H9 (cell line): ENCODE measurements at regions not wholly inside any gene's neighbourhood (a gene's known extent, or its start where the extent isn't known, plus 50 kb on each side); places are given as distances from the start of the nearest gene placed in this dataset.

Experiments used
- DNase-seq: peaks from one replicate; pipeline ENCODE4 v3.0.0-alpha.2; 2017
- H2AFZ ChIP-seq: one replicate; pipeline ENCODE4 v1.6.1; 2013; ENCODE audit warnings: mild to moderate bottlenecking, low read length, control low read depth, moderate library complexity
- H2AK5ac ChIP-seq: 2 replicates; pipeline ENCODE4 v1.6.1; 2013; ENCODE audit warnings: low read length, control low read depth, mixed read lengths; ENCODE audit not compliant: insufficient read length
- H2BK120ac ChIP-seq: one replicate; pipeline ENCODE4 v1.6.1; 2013; ENCODE audit warnings: low read depth, mild to moderate bottlenecking, low read length, control low read depth, inconsistent platforms; ENCODE audit not compliant: poor library complexity, severe bottlenecking
- H2BK12ac ChIP-seq: 2 replicates; pipeline ENCODE4 v1.6.1; 2013; ENCODE audit warnings: low read length, control low read depth, mixed read lengths, low read depth; ENCODE audit not compliant: insufficient read length
- H2BK15ac ChIP-seq: 2 replicates; pipeline ENCODE4 v1.6.1; 2013; ENCODE audit warnings: low read depth, low read length, control low read depth
- H2BK20ac ChIP-seq: one replicate; pipeline ENCODE4 v1.6.1; 2013; ENCODE audit warnings: low read depth, mild to moderate bottlenecking, low read length, control low read depth, inconsistent platforms; ENCODE audit not compliant: poor library complexity, severe bottlenecking
- H2BK5ac ChIP-seq: 2 replicates; pipeline ENCODE4 v1.6.1; 2013; ENCODE audit warnings: low read length, control low read depth, mixed read lengths; ENCODE audit not compliant: insufficient read length
- H3K14ac ChIP-seq: 2 replicates; pipeline ENCODE4 v1.6.1; 2013; ENCODE audit warnings: low read length, control low read depth; ENCODE audit not compliant: insufficient read depth
- H3K18ac ChIP-seq: 2 replicates; pipeline ENCODE4 v1.6.1; 2013; ENCODE audit warnings: low read depth, mild to moderate bottlenecking, mixed read lengths, low read length, control low read depth; ENCODE audit not compliant: insufficient read length
- H3K23ac ChIP-seq: 2 replicates; pipeline ENCODE4 v1.6.1; 2013; ENCODE audit warnings: low read length, control low read depth, mixed read lengths, low read depth; ENCODE audit not compliant: insufficient read length
- H3K23me2 ChIP-seq: 2 replicates; pipeline ENCODE4 v1.6.1; 2013; ENCODE audit warnings: low read depth, mild to moderate bottlenecking, mixed read lengths, low read length, control low read depth; ENCODE audit not compliant: insufficient read length, poor library complexity, severe bottlenecking
- H3K27ac ChIP-seq: 2 replicates; pipeline ENCODE4 v1.5.1; 2013; ENCODE audit warnings: low read length, control low read depth, mixed read lengths, low read depth; ENCODE audit not compliant: insufficient read length
- H3K27me3 ChIP-seq: 2 replicates; pipeline ENCODE4 v1.6.1; 2013; ENCODE audit warnings: low read length, control low read depth, inconsistent platforms; ENCODE audit not compliant: insufficient read depth
- H3K4ac ChIP-seq: 2 replicates; pipeline ENCODE4 v1.6.1; 2013; ENCODE audit warnings: low read depth, mild to moderate bottlenecking, control low read depth, inconsistent platforms, low read length, moderate library complexity
- H3K4me1 ChIP-seq: 2 replicates; pipeline ENCODE4 v1.6.1; 2013; ENCODE audit warnings: low read length, control low read depth, inconsistent platforms; ENCODE audit not compliant: insufficient read depth
- H3K4me2 ChIP-seq: 2 replicates; pipeline ENCODE4 v1.6.1; 2013; ENCODE audit warnings: low read length, control low read depth, mixed read lengths; ENCODE audit not compliant: insufficient read length, insufficient read depth
- H3K56ac ChIP-seq: 2 replicates; pipeline ENCODE4 v1.6.1; 2013; ENCODE audit warnings: low read depth, mild to moderate bottlenecking, mixed read lengths, low read length, control low read depth; ENCODE audit not compliant: insufficient read length
- H3K79me1 ChIP-seq: 2 replicates; pipeline ENCODE4 v1.6.1; 2013; ENCODE audit warnings: low read depth, mild to moderate bottlenecking, moderate library complexity, low read length, control low read depth, inconsistent platforms; ENCODE audit not compliant: insufficient read depth, poor library complexity, severe bottlenecking
- H3K79me2 ChIP-seq: 2 replicates; pipeline ENCODE4 v1.6.1; 2013; ENCODE audit warnings: low read length, control low read depth, inconsistent platforms; ENCODE audit not compliant: insufficient read depth
- H3K9ac ChIP-seq: 2 replicates; pipeline ENCODE4 v1.6.1; 2013; ENCODE audit warnings: low read length, control low read depth, mixed read lengths; ENCODE audit not compliant: insufficient read length; ENCODE audit errors: extremely low read depth
- H3K9me3 ChIP-seq: one replicate; pipeline ENCODE4 v1.6.1; 2013; ENCODE audit warnings: low read depth, low read length, inconsistent platforms; ENCODE audit not compliant: control insufficient read depth
- H3T11ph ChIP-seq: one replicate; pipeline ENCODE4 v1.6.1; 2013; ENCODE audit warnings: mild to moderate bottlenecking, low read length, control low read depth, inconsistent platforms
- H4K20me1 ChIP-seq: one replicate; pipeline ENCODE4 v1.6.1; 2013; ENCODE audit not compliant: control insufficient read depth, insufficient read length, insufficient read depth
- H4K5ac ChIP-seq: 2 replicates; pipeline ENCODE4 v1.6.1; 2013; ENCODE audit warnings: low read depth, mild to moderate bottlenecking, mixed read lengths, low read length, control low read depth; ENCODE audit not compliant: insufficient read length
- H4K8ac ChIP-seq: replicated peaks from 2 replicates; pipeline ENCODE4 v1.6.1; 2013; ENCODE audit warnings: low read length, control low read depth, mixed read lengths, low read depth; ENCODE audit not compliant: insufficient read length
- H4K91ac ChIP-seq: 2 replicates; pipeline ENCODE4 v1.6.1; 2013; ENCODE audit warnings: low read depth, mild to moderate bottlenecking, moderate library complexity, mixed read lengths, low read length, control low read depth; ENCODE audit not compliant: insufficient read length
- H3K27ac Mint-ChIP-seq, 3 experiments: 2 replicates in 2 of 3; 3 replicates in 1 of 3; pipeline ENCODE4 v1.8.0; 2020 to 2021; ENCODE audit warnings: mixed read lengths in 3 of 3, mild to moderate bottlenecking in 1 of 3, moderate library complexity in 1 of 3
- H3K27me3 Mint-ChIP-seq: 2 replicates; pipeline ENCODE4 v1.8.0; 2021; ENCODE audit warnings: low read depth, mild to moderate bottlenecking, moderate library complexity, mixed read lengths
- H3K36me3 Mint-ChIP-seq, 3 experiments: 2 replicates in 2 of 3; 3 replicates in 1 of 3; pipeline ENCODE4 v1.8.0; 2020 to 2021; ENCODE audit warnings: low read depth in 3 of 3, mixed read lengths in 3 of 3; ENCODE audit not compliant: insufficient read depth in 1 of 3
- H3K4me1 Mint-ChIP-seq, 2 experiments: 2 replicates each; pipeline ENCODE4 v1.8.0; 2020; ENCODE audit warnings: mixed read lengths in 2 of 2
- H3K4me3 Mint-ChIP-seq, 2 experiments: 2 replicates in 1 of 2; 3 replicates in 1 of 2; pipeline ENCODE4 v1.8.0; 2020 to 2021; ENCODE audit warnings: mild to moderate bottlenecking in 2 of 2, mixed read lengths in 2 of 2, moderate library complexity in 1 of 2
- H3K9me3 Mint-ChIP-seq, 2 experiments: 2 replicates in 1 of 2; 3 replicates in 1 of 2; pipeline ENCODE4 v1.8.0; 2020; ENCODE audit warnings: mild to moderate bottlenecking in 2 of 2, mixed read lengths in 2 of 2, moderate library complexity in 1 of 2
- CTCF ChIP-seq: fragments of 200-600 bp; sonication (generic); conservative IDR thresholded peaks from 3 replicates; pipeline ENCODE4 v1.8.0; 2021; ENCODE audit warnings: antibody characterized with exemption, mild to moderate bottlenecking
- WGBS: extraction: QIAGEN DNeasy Blood & Tissue Kit; methylation state at CpG from one replicate; pipeline ENCODE4 v1.1.7; 2013; ENCODE audit warnings: missing lambda C conversion rate, low lambda C conversion rate, mixed read lengths; ENCODE audit not compliant: insufficient read length; ENCODE audit errors: extremely low coverage; 5-methylcytosine and 5-hydroxymethylcytosine counted together

- H3K27me3 Mint-ChIP-seq: no peaks in the 10 kb centered on the region
- H3K56ac ChIP-seq: no peak overlapping the region
- no peak overlapping the region for H3K27ac ChIP-seq
- no peaks in the 10 kb centered on the region for H3K9me3 Mint-ChIP-seq
- no peak overlapping the region for H2AK5ac ChIP-seq
- H2AFZ ChIP-seq: no peak overlapping the region
- no peaks in the 10 kb centered on the region for H3K36me3 Mint-ChIP-seq
- H3K79me2 ChIP-seq: no peaks in the 10 kb centered on the region
- H3K79me1 ChIP-seq: no peaks in the 10 kb centered on the region
- H3K4me2 ChIP-seq: no peak overlapping the region
- H3T11ph ChIP-seq: no peak overlapping the region
- no peak overlapping the region for H3K14ac ChIP-seq
- H2BK12ac ChIP-seq: no peak overlapping the region
- H3K23me2 ChIP-seq: no peaks in the 10 kb centered on the region
- no peak overlapping the region for H3K4me3 Mint-ChIP-seq
- H3K4me1 Mint-ChIP-seq: no peaks in the 10 kb centered on the region; a peak in 1 of 4 replicates
- H3K4ac ChIP-seq: no peak overlapping the region
- DNase-seq: no peak
- no peak overlapping the region for H3K18ac ChIP-seq
- WGBS: no CpG with 5 or more reads among the region's 2 CpGs
- H2BK20ac ChIP-seq: no peak overlapping the region
- no peak overlapping the region for H4K8ac ChIP-seq
- no peak overlapping the region for H2BK5ac ChIP-seq
- H3K27me3 ChIP-seq: no peaks in the 10 kb centered on the region
- H3K9ac ChIP-seq: no peak overlapping the region
- no peaks in the 10 kb centered on the region for H3K9me3 ChIP-seq
- no peaks in the 10 kb centered on the region for H4K20me1 ChIP-seq
- no peak overlapping the region for H4K5ac ChIP-seq
- no peak overlapping the region for H3K23ac ChIP-seq
- TF ChIP-seq CTCF: no peak
- H2BK15ac ChIP-seq: no peak overlapping the region
- H3K4me1 ChIP-seq: no peaks in the 10 kb centered on the region
- H2BK120ac ChIP-seq: no peak overlapping the region
- H3K27ac Mint-ChIP-seq: no peak overlapping the region
- H4K91ac ChIP-seq: no peak overlapping the region
Measured at GRCh38 chr1:215004121-215004827, 78.3 kb upstream of the KCNK2 start.
